Keratinocyte (primary cell): ENCODE measurements at regions not wholly inside any gene's neighbourhood (a gene's known extent, or its start where the extent isn't known, plus 50 kb on each side); places are given as distances from the start of the nearest gene placed in this dataset.

Experiments
- EZH2 ChIP-seq: IDR thresholded peaks from one replicate; pipeline ENCODE4 v1.6.1; 2012; ENCODE audit warnings: inconsistent platforms, mild to moderate bottlenecking, low read length, moderate library complexity
- TF ChIP-seq, protein P1 (sequence below), 3 experiments: IDR thresholded peaks in 1 of 3; conservative IDR thresholded peaks in 1 of 3; optimal IDR thresholded peaks in 1 of 3; 2 replicates in 2 of 3; 3 replicates in 1 of 3; pipeline versions ENCODE3 to v1.5.1; 2011; ENCODE audit warnings: low read length in 3 of 3, mild to moderate bottlenecking in 3 of 3, moderate library complexity in 2 of 3, control low read depth in 1 of 3, inconsistent platforms in 1 of 3; ENCODE audit not compliant: insufficient read depth in 2 of 3; ENCODE audit errors: extremely low read depth in 1 of 3

- TF ChIP-seq, protein P1, sequence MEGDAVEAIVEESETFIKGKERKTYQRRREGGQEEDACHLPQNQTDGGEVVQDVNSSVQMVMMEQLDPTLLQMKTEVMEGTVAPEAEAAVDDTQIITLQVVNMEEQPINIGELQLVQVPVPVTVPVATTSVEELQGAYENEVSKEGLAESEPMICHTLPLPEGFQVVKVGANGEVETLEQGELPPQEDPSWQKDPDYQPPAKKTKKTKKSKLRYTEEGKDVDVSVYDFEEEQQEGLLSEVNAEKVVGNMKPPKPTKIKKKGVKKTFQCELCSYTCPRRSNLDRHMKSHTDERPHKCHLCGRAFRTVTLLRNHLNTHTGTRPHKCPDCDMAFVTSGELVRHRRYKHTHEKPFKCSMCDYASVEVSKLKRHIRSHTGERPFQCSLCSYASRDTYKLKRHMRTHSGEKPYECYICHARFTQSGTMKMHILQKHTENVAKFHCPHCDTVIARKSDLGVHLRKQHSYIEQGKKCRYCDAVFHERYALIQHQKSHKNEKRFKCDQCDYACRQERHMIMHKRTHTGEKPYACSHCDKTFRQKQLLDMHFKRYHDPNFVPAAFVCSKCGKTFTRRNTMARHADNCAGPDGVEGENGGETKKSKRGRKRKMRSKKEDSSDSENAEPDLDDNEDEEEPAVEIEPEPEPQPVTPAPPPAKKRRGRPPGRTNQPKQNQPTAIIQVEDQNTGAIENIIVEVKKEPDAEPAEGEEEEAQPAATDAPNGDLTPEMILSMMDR (optimal IDR thresholded peaks at IDR 0.05 in 1 of 3, IDR thresholded peaks at IDR 0.05 in 1 of 3, conservative IDR thresholded peaks at IDR 0.05 in 1 of 3; ENCODE audit: extremely low read depth in 1 of 3, insufficient read depth in 2 of 3, low read length in 3 of 3), result no peak
- no peak for TF ChIP-seq EZH2
These were observed 502.1 kb downstream of the ETS1 start for GRCh38 chr11:128085276-128085675.
